HG03457 (cell line): ENCODE measurements at regions not wholly inside any gene's neighbourhood (a gene's known extent, or its start where the extent isn't known, plus 50 kb on each side); places are given as distances from the start of the nearest gene placed in this dataset.
"Not testable (repeated sequence)": the region's sequence is repeated elsewhere in the genome, so short reads cannot be mapped to it uniquely, and the experiment has no call there.

Source experiments
- ATAC-seq: cut with Tn5 transposase; IDR thresholded peaks from one replicate; pipeline ENCODE4 v1.9.1; 2021; ENCODE audit warnings: moderate number of reproducible peaks; ENCODE audit not compliant: unreplicated experiment

GRCh38 chr14:28944605-28945004 is 178.0 kb downstream of the FOXG1 start:
- ATAC-seq = no peak

GRCh38 chr14:28946267-28946666 is 179.7 kb downstream of the FOXG1 start:
- no peak for ATAC-seq

GRCh38 chr14:28949503-28949902 is 182.9 kb downstream of the FOXG1 start:
- ATAC-seq = no peak

- no peak for ATAC-seq
Observed at GRCh38 chr14:28952161-28952560, 185.6 kb downstream of the FOXG1 start.

- ATAC-seq = no peak
Observed at GRCh38 chr14:28952666-28953065, 186.1 kb downstream of the FOXG1 start.

GRCh38 chr14:28953973-28954372 is 187.4 kb downstream of the FOXG1 start:
- ATAC-seq = no peak

GRCh38 chr14:28966416-28967233 is 200.0 kb downstream of the FOXG1 start:
- peak; percentile 79 for ATAC-seq

GRCh38 chr14:28975084-28975483 is 208.5 kb downstream of the FOXG1 start:
- no peak for ATAC-seq

GRCh38 chr14:28982228-28982627 is 215.6 kb downstream of the FOXG1 start:
- ATAC-seq = no peak

- no peak for ATAC-seq
Observed at GRCh38 chr14:28983279-28983678, 216.7 kb downstream of the FOXG1 start.

GRCh38 chr14:28987516-28987915 is 220.9 kb downstream of the FOXG1 start:
- no peak for ATAC-seq

GRCh38 chr14:28997196-28997595 is 230.6 kb downstream of the FOXG1 start:
- not testable (repeated sequence) for ATAC-seq

GRCh38 chr14:28999656-29000055 is 233.1 kb downstream of the FOXG1 start:
- no peak for ATAC-seq

GRCh38 chr14:29005647-29006046 is 239.1 kb downstream of the FOXG1 start:
- no peak for ATAC-seq

GRCh38 chr14:29007990-29008389 is 241.4 kb downstream of the FOXG1 start:
- ATAC-seq = no peak

- no peak for ATAC-seq
Observed at GRCh38 chr14:29016050-29016900, 249.7 kb downstream of the FOXG1 start.

- ATAC-seq = not testable (repeated sequence)
Observed at GRCh38 chr14:29023505-29023904, 256.9 kb downstream of the FOXG1 start.

GRCh38 chr14:29027441-29027840 is 260.9 kb downstream of the FOXG1 start:
- ATAC-seq = not testable (repeated sequence)

- ATAC-seq = not testable (repeated sequence)
Observed at GRCh38 chr14:29027941-29028705, 261.5 kb downstream of the FOXG1 start.

GRCh38 chr14:29028973-29029582 is 262.5 kb downstream of the FOXG1 start:
- no peak for ATAC-seq

GRCh38 chr14:29030121-29030520 is 263.5 kb downstream of the FOXG1 start:
- ATAC-seq = no peak
